ENCODE measurements at regions not wholly inside any gene's neighbourhood (a gene's known extent, or its start where the extent isn't known, plus 50 kb on each side); places are given as distances from the start of the nearest gene placed in this dataset.

GRCh38 chr21:27796106-27796505 is 829.2 kb upstream of the ADAMTS5 start:
- Mint-ChIP-seq H3K9me3 (no peaks in the 10 kb centered on the region), H3K27ac (no peak overlapping the region), H3K4me1 (peaks cover 3% of the 10 kb centered on the region), H3K4me3 (no peak overlapping the region), H3K27me3 (ENCODE audit: insufficient read depth, low read depth) (no peaks in the 10 kb centered on the region), H3K36me3 (no peaks in the 10 kb centered on the region)
- Histone ChIP-seq H3K4me1 (peaks cover 7% of the 10 kb centered on the region), H3K27ac (no peak overlapping the region), H3K9me3 (ENCODE audit: low read depth) (no peaks in the 10 kb centered on the region), H3K27me3 (no peaks in the 10 kb centered on the region), H3K79me2 (ENCODE audit: low read depth) (no peaks in the 10 kb centered on the region), H3K4me3 (no peak overlapping the region), H4K20me1 (ENCODE audit: low read depth) (no peaks in the 10 kb centered on the region), H2AFZ (replicated peaks) (no peak overlapping the region), H3K4me2 (no peak overlapping the region), H3F3A (ENCODE audit: low read depth) (no peaks in the 10 kb centered on the region), H3K36me3 (no peaks in the 10 kb centered on the region), H3K9ac (no peak overlapping the region)
- TF ChIP-seq EZH2 (IDR thresholded peaks at IDR 0.05) (no peak), EZH2phosphoT487 (IDR thresholded peaks at IDR 0.05) (no peak)
- TF ChIP-seq, protein P1, sequence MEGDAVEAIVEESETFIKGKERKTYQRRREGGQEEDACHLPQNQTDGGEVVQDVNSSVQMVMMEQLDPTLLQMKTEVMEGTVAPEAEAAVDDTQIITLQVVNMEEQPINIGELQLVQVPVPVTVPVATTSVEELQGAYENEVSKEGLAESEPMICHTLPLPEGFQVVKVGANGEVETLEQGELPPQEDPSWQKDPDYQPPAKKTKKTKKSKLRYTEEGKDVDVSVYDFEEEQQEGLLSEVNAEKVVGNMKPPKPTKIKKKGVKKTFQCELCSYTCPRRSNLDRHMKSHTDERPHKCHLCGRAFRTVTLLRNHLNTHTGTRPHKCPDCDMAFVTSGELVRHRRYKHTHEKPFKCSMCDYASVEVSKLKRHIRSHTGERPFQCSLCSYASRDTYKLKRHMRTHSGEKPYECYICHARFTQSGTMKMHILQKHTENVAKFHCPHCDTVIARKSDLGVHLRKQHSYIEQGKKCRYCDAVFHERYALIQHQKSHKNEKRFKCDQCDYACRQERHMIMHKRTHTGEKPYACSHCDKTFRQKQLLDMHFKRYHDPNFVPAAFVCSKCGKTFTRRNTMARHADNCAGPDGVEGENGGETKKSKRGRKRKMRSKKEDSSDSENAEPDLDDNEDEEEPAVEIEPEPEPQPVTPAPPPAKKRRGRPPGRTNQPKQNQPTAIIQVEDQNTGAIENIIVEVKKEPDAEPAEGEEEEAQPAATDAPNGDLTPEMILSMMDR (IDR thresholded peaks at IDR 0.05) = no peak
- peak; percentile 31 for DNase-seq (ENCODE audit: low spot score)

DNA sequence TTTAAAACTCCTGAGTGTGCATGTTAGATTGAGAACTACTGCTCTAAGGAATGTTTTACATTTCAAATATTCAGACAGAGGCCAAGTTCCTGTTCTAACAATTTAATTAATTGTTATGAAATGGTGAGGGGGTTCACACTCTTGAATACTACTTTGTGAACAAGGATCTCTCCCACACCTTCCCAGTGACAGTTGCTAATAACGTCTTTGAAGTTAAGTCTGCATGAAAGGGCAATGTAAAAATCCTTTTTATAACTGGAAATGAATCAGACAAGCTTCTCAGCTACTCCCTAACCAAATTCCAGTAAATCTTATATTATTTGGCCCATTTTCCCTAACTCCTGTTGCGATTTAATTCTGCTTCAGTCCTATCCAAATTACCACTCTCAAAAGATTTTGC is 828.5 kb upstream of the ADAMTS5 start:
- no peak overlapping the region for H3K4me3 Mint-ChIP-seq
- Histone ChIP-seq H3K4me3 (no peak overlapping the region), H3F3A (ENCODE audit: low read depth) (no peaks in the 10 kb centered on the region), H4K20me1 (ENCODE audit: low read depth) (no peaks in the 10 kb centered on the region), H3K27me3 (no peaks in the 10 kb centered on the region), H2AFZ (replicated peaks) (no peak overlapping the region), H3K4me2 (no peak overlapping the region), H3K36me3 (no peaks in the 10 kb centered on the region), H3K4me1 (peaks cover 7% of the 10 kb centered on the region), H3K79me2 (ENCODE audit: low read depth) (no peaks in the 10 kb centered on the region), H3K27ac (no peak overlapping the region), H3K9me3 (ENCODE audit: low read depth) (no peaks in the 10 kb centered on the region), H3K9ac (no peak overlapping the region)
- DNase-seq (ENCODE audit: low spot score) = no peak
- no peak overlapping the region for H3K27ac Mint-ChIP-seq
- no peaks in the 10 kb centered on the region for H3K36me3 Mint-ChIP-seq
- no peaks in the 10 kb centered on the region for H3K27me3 Mint-ChIP-seq (ENCODE audit: insufficient read depth, low read depth)
- no peaks in the 10 kb centered on the region for H3K9me3 Mint-ChIP-seq
- TF ChIP-seq, protein P1 (IDR thresholded peaks at IDR 0.05) = no peak
- TF ChIP-seq EZH2 (IDR thresholded peaks at IDR 0.05) (no peak), EZH2phosphoT487 (IDR thresholded peaks at IDR 0.05) (no peak)
- peaks cover 3% of the 10 kb centered on the region for H3K4me1 Mint-ChIP-seq

DNA sequence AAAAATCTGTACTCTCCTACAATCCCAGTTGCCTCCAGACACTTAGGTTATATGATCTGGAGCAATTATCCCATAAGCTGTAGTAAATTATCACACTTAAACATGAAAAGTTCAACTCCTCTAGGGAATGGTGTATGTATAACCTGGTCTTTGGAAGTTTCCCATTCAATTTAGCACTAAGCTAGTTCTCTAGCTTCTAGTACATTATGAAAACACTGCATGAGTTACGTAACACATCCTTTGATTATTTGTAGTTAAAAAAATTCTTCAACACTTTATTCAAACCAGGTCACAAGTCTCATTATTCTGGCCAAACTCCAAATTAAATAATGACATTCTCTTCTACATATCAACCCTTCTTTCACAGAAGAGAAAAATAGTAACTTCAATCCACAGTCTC is 827.0 kb upstream of the ADAMTS5 start:
- no peak overlapping the region for H3K27ac Mint-ChIP-seq
- no peak overlapping the region for H3K4me2 ChIP-seq
- H3K36me3 Mint-ChIP-seq = no peaks in the 10 kb centered on the region
- H3K9me3 Mint-ChIP-seq = peaks cover under 1% of the 10 kb centered on the region
- TF ChIP-seq EZH2phosphoT487 (IDR thresholded peaks at IDR 0.05) (no peak), EZH2 (IDR thresholded peaks at IDR 0.05) (no peak)
- TF ChIP-seq, protein P1 (IDR thresholded peaks at IDR 0.05) = no peak
- no peaks in the 10 kb centered on the region for H3F3A ChIP-seq (ENCODE audit: low read depth)
- H3K4me1 ChIP-seq = peaks cover 7% of the 10 kb centered on the region
- peaks cover 3% of the 10 kb centered on the region for H3K4me1 Mint-ChIP-seq
- no peak for DNase-seq (ENCODE audit: low spot score)
- no peaks in the 10 kb centered on the region for H3K27me3 ChIP-seq
- no peaks in the 10 kb centered on the region for H4K20me1 ChIP-seq (ENCODE audit: low read depth)
- no peaks in the 10 kb centered on the region for H3K79me2 ChIP-seq (ENCODE audit: low read depth)
- no peak overlapping the region for H3K27ac ChIP-seq
- no peak overlapping the region for H2AFZ ChIP-seq (replicated peaks)
- H3K4me3 Mint-ChIP-seq = no peak overlapping the region
- no peaks in the 10 kb centered on the region for H3K9me3 ChIP-seq (ENCODE audit: low read depth)
- H3K36me3 ChIP-seq = no peaks in the 10 kb centered on the region
- no peaks in the 10 kb centered on the region for H3K27me3 Mint-ChIP-seq (ENCODE audit: insufficient read depth, low read depth)
- H3K4me3 ChIP-seq = no peak overlapping the region
- H3K9ac ChIP-seq = no peak overlapping the region
